Aorta (tissue), 5 donors: ENCODE measurements at regions not wholly inside any gene's neighbourhood (a gene's known extent, or its start where the extent isn't known, plus 50 kb on each side); places are given as distances from the start of the nearest gene placed in this dataset.

Experiments used
- ATAC-seq: fragments of 200-7000 bp; cut with Tn5 transposase; one replicate; pipeline ENCODE4 v1.9.1; 2022; ENCODE audit warnings: moderate library complexity; ENCODE audit not compliant: low FRiP score
- DNase-seq, 2 donors: peaks; one replicate each; pipeline ENCODE4 v3.0.0-alpha.2; 2020
- H3K27ac ChIP-seq, 2 donors: one replicate each; pipeline ENCODE4 v1.5.1; 2013; ENCODE audit warnings: low read length in 2 of 2, mild to moderate bottlenecking in 2 of 2, moderate library complexity in 2 of 2, control low read depth in 1 of 2, inconsistent platforms in 1 of 2, low read depth in 1 of 2
- H3K27me3 ChIP-seq, 2 donors: one replicate each; pipeline ENCODE4 v1.6.1; 2013; ENCODE audit warnings: control low read depth in 1 of 2, low read length in 1 of 2, mild to moderate bottlenecking in 1 of 2, moderate library complexity in 1 of 2; ENCODE audit not compliant: insufficient read depth in 2 of 2, control insufficient read depth in 1 of 2
- H3K36me3 ChIP-seq, 2 donors: one replicate each; pipeline ENCODE4 v1.6.1; 2013; ENCODE audit warnings: control low read depth in 1 of 2, low read length in 1 of 2, mild to moderate bottlenecking in 1 of 2; ENCODE audit not compliant: insufficient read depth in 2 of 2, control insufficient read depth in 1 of 2
- H3K4me1 ChIP-seq, 2 donors: one replicate each; pipeline ENCODE4 v1.6.1; 2013; ENCODE audit warnings: low read length in 2 of 2, control low read depth in 1 of 2, mild to moderate bottlenecking in 1 of 2, moderate library complexity in 1 of 2; ENCODE audit not compliant: insufficient read depth in 2 of 2, control insufficient read depth in 1 of 2
- H3K4me3 ChIP-seq, 2 donors: one replicate each; pipeline ENCODE4 v1.5.1; 2013; ENCODE audit warnings: low read length in 2 of 2, control low read depth in 1 of 2, mild to moderate bottlenecking in 1 of 2
- H3K9me3 ChIP-seq: one replicate; pipeline ENCODE4 v1.6.1; 2013; ENCODE audit warnings: mild to moderate bottlenecking, low read length; ENCODE audit not compliant: control insufficient read depth
- WGBS, 2 donors: extraction: QIAGEN DNeasy Blood & Tissue Kit; methylation state at CpG; one replicate each; pipeline ENCODE4 v1.1.7; 2013; 5-methylcytosine and 5-hydroxymethylcytosine counted together
- intact Hi-C, 2 donors: fragments of 100-400 bp; cut with DNase I; formaldehyde crosslinking; loops; one replicate each; pipeline versions ENCODE4 v1.14.2 to v1.15.0; 2022
- donor health status: healthy with polysubstance abuse.
- donor health status: Bipolar disorder and iron deficiency.
- donor health status: DM: no; HTN: no; CAD: no.
- donor health status: DM: no; HTN: no; CAD: no.
- donor health status: DM: yes; HTN: yes; CAD: no.

DNA sequence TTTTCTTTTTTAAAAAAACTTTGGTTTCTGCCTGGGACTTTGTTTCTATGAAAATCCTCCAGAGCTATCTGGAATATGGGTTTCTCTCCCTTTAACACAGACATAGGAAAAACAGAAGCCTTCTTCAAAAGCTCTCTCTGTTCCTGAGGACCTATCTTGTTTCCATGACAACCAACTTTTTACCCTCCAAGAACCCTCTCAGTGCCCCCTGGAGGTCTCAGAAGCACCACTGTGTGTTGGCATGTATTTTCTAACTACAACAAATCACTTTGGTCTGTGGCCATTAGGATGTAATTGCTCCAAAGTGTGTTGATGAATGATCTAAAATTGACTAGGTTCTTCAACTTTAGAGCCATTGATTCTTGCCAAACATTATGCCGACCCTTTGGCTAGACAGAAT lies 1331.6 kb downstream of the ADGRL3 start:
- WGBS, 2 donors: 69 to 76% methylated on average over 1 of the region's 1 CpG
- intact Hi-C loops: no loop called here
- DNase-seq (no peak), ATAC-seq (no peak)
- no peaks in the 10 kb centered on the region for H3K4me1 ChIP-seq
- no peak overlapping the region for H3K4me3 ChIP-seq
- no peaks in the 10 kb centered on the region for H3K27me3 ChIP-seq
- no peaks in the 10 kb centered on the region for H3K9me3 ChIP-seq
- H3K27ac ChIP-seq: no peak overlapping the region
- no peaks in the 10 kb centered on the region for H3K36me3 ChIP-seq

DNA sequence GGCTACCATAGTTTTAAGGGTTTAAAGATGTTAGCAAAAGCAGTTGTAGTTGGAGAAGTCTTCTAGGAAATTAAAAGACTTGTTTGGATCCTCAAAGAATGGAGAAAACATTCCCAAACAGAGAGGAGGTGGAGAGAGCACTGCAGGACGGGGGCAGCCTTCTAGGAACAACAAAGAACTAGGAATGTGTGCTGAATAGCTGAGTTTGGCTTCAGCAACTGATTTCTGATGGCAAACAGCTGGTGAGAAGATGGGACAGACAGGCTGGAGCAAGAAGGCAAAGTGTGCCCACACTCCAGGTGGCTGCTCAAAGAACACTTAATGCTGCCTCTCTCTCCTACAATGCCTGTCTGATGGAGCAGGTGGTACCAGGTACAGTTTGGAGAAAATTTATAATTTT lies 1331.1 kb downstream of the ADGRL3 start:
- Histone ChIP-seq H3K9me3 (no peaks in the 10 kb centered on the region), H3K4me1 (no peaks in the 10 kb centered on the region), H3K27ac (no peak overlapping the region), H3K4me3 (no peak overlapping the region), H3K27me3 (no peaks in the 10 kb centered on the region), H3K36me3 (no peaks in the 10 kb centered on the region)
- ATAC-seq (no peak), DNase-seq (no peak)
- 28 to 37% methylated on average over 1 of the region's 1 CpG for WGBS, 2 donors
- intact Hi-C loops: no loop called here

DNA sequence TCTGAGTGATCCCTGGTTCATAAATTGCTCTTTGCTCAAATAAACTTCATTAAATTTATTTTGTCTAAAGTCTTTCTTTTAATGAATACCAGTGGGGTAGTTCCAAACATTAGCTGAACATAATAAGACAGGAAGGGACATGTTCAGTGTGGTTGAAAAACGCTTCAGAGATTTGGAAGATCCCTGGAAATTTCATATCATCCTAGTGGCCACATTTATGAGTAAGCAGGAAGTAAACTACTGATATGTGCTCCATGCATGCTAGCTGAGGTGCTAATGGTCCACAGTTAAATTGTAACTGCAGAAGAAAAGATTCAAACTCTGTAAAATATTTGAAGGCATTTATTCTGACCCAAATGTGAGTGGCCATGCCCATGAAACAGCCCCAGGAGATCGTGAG lies 1328.7 kb downstream of the ADGRL3 start:
- no peak overlapping the region for H3K4me3 ChIP-seq
- H3K36me3 ChIP-seq: no peaks in the 10 kb centered on the region
- intact Hi-C loops: no loop called here
- no peaks in the 10 kb centered on the region for H3K4me1 ChIP-seq
- 71 to 72% methylated on average over 2 of the region's 2 CpGs for WGBS, 2 donors
- H3K27me3 ChIP-seq: no peaks in the 10 kb centered on the region
- ATAC-seq: no peak
- no peak for DNase-seq
- no peak overlapping the region for H3K27ac ChIP-seq
- no peaks in the 10 kb centered on the region for H3K9me3 ChIP-seq

GRCh38 chr4:62526671-62527070 lies 1326.5 kb downstream of the ADGRL3 start:
- Histone ChIP-seq H3K4me1 (no peaks in the 10 kb centered on the region), H3K27me3 (no peaks in the 10 kb centered on the region), H3K9me3 (no peaks in the 10 kb centered on the region), H3K36me3 (no peaks in the 10 kb centered on the region), H3K27ac (no peak overlapping the region), H3K4me3 (no peak overlapping the region)
- ATAC-seq (no peak), DNase-seq (no peak)
- WGBS, 2 donors: 95% methylated on average over 12 of the region's 12 CpGs
- intact Hi-C loops: no loop called here

DNA sequence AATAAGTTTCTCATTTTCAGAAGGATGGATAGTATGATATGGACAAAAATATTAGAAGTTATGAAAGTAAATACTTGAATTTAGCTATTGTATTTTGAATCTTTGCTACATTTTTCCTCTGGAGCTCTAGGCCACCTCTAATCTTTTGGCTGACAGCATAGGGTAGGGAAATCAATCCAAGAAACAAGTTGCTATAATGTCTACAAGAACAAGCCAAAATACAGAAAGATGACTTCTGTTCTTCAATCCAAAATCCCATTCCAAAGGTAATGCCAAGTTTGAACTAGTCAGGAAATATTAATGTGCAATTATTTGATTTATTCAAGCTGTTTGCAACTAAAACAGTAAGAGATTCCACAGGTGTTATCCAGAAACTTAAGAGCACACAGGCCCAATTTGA lies 1323.1 kb downstream of the ADGRL3 start:
- Histone ChIP-seq H3K27me3 (no peaks in the 10 kb centered on the region), H3K36me3 (no peaks in the 10 kb centered on the region), H3K4me3 (no peak overlapping the region), H3K9me3 (no peaks in the 10 kb centered on the region), H3K4me1 (no peaks in the 10 kb centered on the region), H3K27ac (no peak overlapping the region)
- DNase-seq (no peak), ATAC-seq (no peak)
- intact Hi-C loops: no loop called here

DNA sequence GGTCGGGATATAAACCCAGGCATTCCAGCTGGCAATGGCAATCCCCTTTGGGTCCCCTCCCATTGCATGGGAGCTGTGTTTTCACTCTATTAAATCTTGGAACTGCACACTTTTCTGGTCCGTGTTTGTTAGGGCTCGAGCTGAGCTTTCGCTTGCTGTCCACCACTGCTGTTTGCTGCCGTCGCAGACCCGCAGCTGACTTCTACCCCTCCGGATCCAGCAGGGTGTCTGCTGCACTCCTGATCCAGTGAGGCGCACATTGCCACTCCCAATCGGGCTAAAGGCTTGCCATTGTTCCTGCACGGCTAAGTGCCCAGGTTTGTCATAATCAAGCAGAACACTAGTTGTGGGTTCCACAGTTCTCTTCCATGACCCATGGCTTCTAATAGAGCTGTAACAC lies 1322.1 kb downstream of the ADGRL3 start:
- Histone ChIP-seq H3K27me3 (no peaks in the 10 kb centered on the region), H3K9me3 (no peaks in the 10 kb centered on the region), H3K4me1 (no peaks in the 10 kb centered on the region), H3K4me3 (no peak overlapping the region), H3K36me3 (no peaks in the 10 kb centered on the region), H3K27ac (no peak overlapping the region)
- no peak for DNase-seq
- no peak for ATAC-seq
- 88 to 93% methylated on average over 11 of the region's 11 CpGs for WGBS, 2 donors
- intact Hi-C loops: no loop called here

DNA sequence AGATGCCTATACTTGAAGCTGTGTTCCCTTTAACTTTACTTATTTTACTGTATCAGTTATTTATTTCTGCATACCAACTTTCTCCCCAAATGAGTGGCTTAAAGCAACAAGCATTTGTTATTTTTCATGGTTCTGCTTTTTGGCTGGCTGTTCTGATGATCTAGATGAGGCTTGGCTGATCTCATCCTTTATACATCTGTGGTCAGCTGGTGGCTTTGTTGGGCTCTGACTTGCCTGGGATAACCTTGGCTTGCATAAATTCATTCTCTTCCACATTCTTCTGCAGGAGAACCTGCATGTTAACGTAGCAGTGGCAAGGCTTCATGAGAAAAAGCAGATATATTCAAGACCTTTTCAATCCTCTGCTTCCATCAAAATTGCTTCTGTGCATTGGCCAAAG lies 1317.6 kb downstream of the ADGRL3 start:
- no peaks in the 10 kb centered on the region for H3K9me3 ChIP-seq
- intact Hi-C loops: no loop called here
- H3K27me3 ChIP-seq: no peaks in the 10 kb centered on the region
- no peak overlapping the region for H3K27ac ChIP-seq
- 24 to 30% methylated on average over 1 of the region's 1 CpG for WGBS, 2 donors
- no peaks in the 10 kb centered on the region for H3K36me3 ChIP-seq
- no peaks in the 10 kb centered on the region for H3K4me1 ChIP-seq
- no peak overlapping the region for H3K4me3 ChIP-seq
- ATAC-seq (no peak), DNase-seq (no peak)

- no peak for ATAC-seq
- Histone ChIP-seq H3K4me3 (no peak overlapping the region), H3K36me3 (no peaks in the 10 kb centered on the region), H3K27me3 (no peaks in the 10 kb centered on the region), H3K4me1 (no peaks in the 10 kb centered on the region), H3K27ac (no peak overlapping the region), H3K9me3 (no peaks in the 10 kb centered on the region)
- WGBS, 2 donors: 86 to 91% methylated on average over 2 of the region's 2 CpGs
- no peak for DNase-seq
- intact Hi-C loops: no loop called here
Measured at GRCh38 chr4:62513306-62513705, 1313.2 kb downstream of the ADGRL3 start.

DNA sequence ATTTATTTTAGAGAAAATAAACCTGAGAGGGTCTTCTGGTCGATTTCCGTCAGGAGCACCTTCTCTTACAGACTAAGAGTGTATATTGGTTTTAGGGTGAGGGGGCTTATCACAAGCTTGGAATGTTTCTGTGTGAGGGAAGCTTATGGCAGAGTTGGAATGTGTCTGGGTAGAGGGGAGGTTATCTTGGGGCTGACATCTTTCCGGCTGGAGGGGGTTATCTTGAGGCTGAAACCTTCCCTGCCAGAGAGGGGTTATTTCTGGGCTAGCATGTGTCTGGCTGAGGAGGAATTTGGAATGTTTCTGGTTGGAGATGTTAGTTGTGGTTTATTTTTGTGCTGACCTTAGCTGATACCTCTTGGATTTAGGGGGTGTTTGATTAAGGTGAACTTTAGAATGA lies 1312.1 kb downstream of the ADGRL3 start:
- Histone ChIP-seq H3K9me3 (no peaks in the 10 kb centered on the region), H3K27ac (no peak overlapping the region), H3K36me3 (no peaks in the 10 kb centered on the region), H3K4me3 (no peak overlapping the region), H3K27me3 (no peaks in the 10 kb centered on the region), H3K4me1 (no peaks in the 10 kb centered on the region)
- no peak for DNase-seq
- 57 to 61% methylated on average over 3 of the region's 3 CpGs for WGBS, 2 donors
- ATAC-seq: no peak
- intact Hi-C loops: no loop called here
